Cardiac fibroblast (primary cell): ENCODE measurements at regions not wholly inside any gene's neighbourhood (a gene's known extent, or its start where the extent isn't known, plus 50 kb on each side); places are given as distances from the start of the nearest gene placed in this dataset.

ENCODE experiments used
- DNase-seq, 2 donors: peaks; one replicate each; pipeline versions ENCODE4 v3.0.0 to v3.0.0-alpha.2; 2010; ENCODE audit warnings: low read depth in 2 of 2
- H3K4me3 ChIP-seq, 2 donors: replicated peaks in 1 of 2; 1 replicate in 1 of 2; 2 replicates in 1 of 2; pipeline ENCODE4 v1.5.1; 2011; ENCODE audit warnings: low read depth in 2 of 2, low read length in 2 of 2, mild to moderate bottlenecking in 2 of 2, moderate library complexity in 1 of 2
- TF ChIP-seq, protein P1 (sequence below): IDR thresholded peaks from one replicate; pipeline ENCODE4 v1.5.1; 2011; ENCODE audit warnings: low read depth, mild to moderate bottlenecking, low read length, inconsistent platforms

DNA sequence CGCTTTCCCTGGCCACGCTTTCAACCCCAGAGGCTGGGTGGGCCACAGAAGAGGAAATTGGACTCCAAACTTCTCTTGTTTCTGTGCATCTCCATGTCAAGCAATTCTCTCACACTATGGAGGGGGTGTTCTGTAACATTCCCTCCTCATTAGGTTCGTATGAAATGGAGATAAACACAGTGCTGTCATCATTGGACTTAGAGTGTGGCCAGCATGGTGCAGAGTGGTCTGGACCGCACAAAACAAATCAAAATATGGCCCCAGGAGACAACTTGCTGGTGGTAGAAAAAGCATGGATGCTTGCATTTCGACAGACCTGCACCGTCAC is 655.2 kb downstream of the BNC2 start:
- no peak overlapping the region for H3K4me3 ChIP-seq
- TF ChIP-seq, protein P1, sequence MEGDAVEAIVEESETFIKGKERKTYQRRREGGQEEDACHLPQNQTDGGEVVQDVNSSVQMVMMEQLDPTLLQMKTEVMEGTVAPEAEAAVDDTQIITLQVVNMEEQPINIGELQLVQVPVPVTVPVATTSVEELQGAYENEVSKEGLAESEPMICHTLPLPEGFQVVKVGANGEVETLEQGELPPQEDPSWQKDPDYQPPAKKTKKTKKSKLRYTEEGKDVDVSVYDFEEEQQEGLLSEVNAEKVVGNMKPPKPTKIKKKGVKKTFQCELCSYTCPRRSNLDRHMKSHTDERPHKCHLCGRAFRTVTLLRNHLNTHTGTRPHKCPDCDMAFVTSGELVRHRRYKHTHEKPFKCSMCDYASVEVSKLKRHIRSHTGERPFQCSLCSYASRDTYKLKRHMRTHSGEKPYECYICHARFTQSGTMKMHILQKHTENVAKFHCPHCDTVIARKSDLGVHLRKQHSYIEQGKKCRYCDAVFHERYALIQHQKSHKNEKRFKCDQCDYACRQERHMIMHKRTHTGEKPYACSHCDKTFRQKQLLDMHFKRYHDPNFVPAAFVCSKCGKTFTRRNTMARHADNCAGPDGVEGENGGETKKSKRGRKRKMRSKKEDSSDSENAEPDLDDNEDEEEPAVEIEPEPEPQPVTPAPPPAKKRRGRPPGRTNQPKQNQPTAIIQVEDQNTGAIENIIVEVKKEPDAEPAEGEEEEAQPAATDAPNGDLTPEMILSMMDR, result no peak
- no peak for DNase-seq

DNA sequence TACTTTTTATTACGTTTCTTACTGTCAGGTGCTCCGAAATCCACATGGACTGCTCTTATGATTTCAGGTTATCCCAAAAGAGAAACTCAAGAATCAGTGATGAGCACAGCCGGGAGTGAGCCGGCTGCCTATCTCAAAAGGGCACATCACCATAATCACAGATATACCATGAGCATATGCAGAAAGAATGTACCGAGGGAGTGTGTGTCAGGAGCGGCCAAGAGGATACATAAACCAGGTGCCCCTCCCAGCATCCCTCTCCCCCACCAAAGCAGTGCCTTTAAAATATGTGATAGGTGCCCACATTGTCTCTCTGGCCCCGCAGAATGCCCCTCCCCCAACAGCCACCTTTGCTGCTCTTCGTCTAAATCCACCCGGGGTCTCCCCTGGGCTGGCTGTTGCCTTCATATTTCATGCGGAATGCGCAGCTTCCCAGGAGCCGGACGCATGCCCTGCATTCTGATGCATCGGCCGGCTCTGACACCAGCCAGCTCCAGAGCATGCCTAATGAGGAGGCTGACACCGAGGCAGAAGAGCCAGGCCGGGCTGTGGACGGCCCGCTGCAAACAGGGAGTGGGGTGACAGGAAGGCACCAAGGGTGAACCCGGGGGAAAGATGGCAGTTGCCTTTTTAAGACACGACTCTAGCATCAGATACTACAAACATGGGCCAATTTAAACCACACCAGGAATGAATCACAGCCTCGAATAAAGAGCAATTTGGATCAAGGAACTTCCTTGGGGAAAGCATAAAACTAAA is 652.3 kb downstream of the BNC2 start:
- TF ChIP-seq, protein P1, result no peak
- no peak for DNase-seq

DNA sequence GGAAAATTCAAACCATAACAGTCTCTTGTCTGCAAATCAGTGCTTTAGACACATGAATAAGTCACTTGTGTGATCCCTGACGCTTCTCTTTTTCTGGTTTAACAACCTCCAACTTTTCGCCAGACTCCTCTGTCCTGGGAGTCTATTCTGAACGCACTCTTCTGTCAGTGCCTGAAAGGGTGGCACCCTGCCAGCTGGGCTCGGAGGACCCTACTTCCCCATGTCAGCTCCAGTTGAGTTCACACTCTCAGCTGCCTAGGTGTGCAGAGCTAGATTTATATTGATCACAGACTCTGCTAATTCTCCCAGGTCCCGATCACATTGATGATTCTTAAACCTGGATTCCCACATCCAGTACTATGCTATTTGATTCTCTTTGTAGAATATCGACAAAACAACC is 649.1 kb downstream of the BNC2 start:
- H3K4me3 ChIP-seq, result no peak overlapping the region
- TF ChIP-seq, protein P1, result no peak
- no peak for DNase-seq

More for the DNA sequence above, 652.3 kb downstream of the BNC2 start:
- H3K4me3 ChIP-seq, result no peak overlapping the region

DNA sequence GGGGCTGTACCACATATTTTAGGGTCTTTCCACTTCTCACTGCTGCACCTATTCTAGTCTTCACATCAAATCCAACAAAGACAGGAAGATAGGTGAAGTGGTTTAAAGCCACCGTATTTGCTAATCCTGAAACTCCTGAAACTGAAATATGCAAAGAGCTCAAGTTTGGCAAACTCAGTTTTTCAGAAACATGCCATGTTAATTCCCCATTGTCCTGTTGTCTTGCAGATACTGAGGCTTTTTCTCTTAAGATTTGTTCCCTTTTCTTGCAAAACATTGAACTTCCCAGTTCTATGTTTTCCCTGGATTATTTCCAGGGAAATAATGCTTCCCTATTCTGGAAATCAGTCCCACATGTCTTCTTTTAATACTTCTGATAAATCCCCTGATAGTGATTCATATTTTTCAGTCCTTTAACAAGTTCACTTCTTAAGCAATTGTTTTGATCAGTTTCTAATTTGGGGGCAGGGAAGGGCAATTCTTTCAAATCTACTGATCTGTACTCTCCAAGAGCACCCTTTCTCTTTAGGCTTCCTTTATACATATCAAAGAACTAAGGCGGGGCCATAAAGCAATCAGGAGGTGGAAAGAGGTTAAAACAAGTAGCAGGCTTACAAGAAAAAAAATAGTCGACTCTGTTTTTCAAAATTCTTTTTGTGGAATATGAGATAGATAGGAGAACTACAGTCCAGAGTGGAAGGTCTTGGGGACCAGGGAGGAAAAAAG is 648.5 kb downstream of the BNC2 start:
- DNase-seq, result peak in 1 of 2 donors; percentile 69
- TF ChIP-seq, protein P1, result no peak
- no peak overlapping the region for H3K4me3 ChIP-seq

DNA sequence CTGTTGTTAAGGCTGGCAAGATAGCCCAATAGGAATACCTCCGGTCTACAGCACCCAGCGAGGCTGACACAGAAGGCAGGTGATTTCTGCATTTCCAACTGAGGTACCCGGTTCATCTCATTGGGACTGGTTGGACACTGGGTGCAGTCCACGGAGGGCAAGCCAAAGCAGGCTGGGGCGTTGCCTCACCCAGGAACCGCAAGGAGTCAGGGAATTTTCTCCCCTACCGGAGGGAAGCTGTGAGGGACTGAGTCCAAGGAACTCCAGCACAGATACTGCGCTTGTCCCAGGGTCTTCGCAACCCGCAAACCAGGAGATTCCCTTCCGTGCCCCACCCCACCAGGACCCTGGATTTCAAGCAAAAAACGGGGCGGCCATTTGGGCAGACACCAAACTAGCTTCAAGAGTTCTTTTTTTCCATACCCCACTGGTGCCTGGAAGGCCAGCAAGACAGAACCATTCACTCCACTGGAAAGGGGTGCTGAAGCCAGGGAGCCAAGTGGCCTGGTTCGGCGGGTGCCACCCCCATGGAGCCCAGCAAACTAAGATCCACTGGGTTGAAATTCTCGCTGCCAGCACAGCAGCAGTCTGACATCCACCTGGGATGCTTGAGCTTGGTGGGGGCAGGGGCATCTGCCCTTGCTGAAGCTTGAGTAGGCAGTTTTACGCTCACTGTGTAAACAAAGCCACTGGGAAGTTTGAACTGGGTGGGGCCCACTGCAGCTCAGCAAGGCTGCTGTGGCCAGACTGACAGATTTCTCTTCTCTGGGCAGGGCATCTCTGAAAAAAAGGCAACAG is 647.2 kb downstream of the BNC2 start:
- TF ChIP-seq, protein P1, result no peak
- no peak for DNase-seq
- no peak overlapping the region for H3K4me3 ChIP-seq

DNA sequence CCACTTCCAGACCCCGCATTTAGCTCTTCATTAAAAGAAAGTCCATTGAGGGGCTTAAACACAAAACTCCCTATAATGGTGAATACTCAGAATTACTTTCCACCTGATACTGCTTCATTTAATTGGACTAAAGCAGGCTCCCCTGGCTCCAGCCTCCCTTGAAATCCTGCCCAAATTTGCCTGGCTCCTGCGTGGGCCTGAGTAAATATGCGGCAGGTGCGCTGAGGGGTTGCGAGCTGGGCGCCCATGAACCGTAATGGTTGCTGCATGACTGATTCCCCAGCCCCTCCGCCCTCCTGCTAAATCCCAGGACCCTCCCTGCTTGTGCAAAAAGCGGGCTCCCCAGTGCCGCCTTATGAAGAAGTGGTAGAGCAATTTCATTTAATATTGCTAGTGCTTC is 639.7 kb downstream of the BNC2 start:
- no peak for DNase-seq
- TF ChIP-seq, protein P1, result no peak

More for the DNA sequence above, 639.7 kb downstream of the BNC2 start:
- H3K4me3 ChIP-seq, result no peak overlapping the region
